CD14-positive monocyte (primary cell): ENCODE measurements at regions not wholly inside any gene's neighbourhood (a gene's known extent, or its start where the extent isn't known, plus 50 kb on each side); places are given as distances from the start of the nearest gene placed in this dataset.

ENCODE experiments used
- DNase-seq, 3 donors: peaks; one replicate each; pipeline ENCODE4 v3.0.0-alpha.2; 2011 to 2022
- H2AFZ ChIP-seq: 2 replicates; pipeline ENCODE4 v1.6.0; 2012; ENCODE audit warnings: mild to moderate bottlenecking, low read depth, low read length, inconsistent platforms; ENCODE audit not compliant: insufficient read depth, poor library complexity, severe bottlenecking
- H3K27ac ChIP-seq, 2 donors: 1 replicate in 1 of 2; 2 replicates in 1 of 2; pipeline ENCODE4 v1.5.1; 2012 to 2013; ENCODE audit warnings: low read length in 2 of 2, control low read depth in 1 of 2, inconsistent platforms in 1 of 2, low read depth in 1 of 2, mild to moderate bottlenecking in 1 of 2
- H3K27me3 ChIP-seq, 2 donors: one replicate each; pipeline versions ENCODE4 v1.6.0 to v1.6.1; 2011 to 2013; ENCODE audit warnings: low read length in 2 of 2; ENCODE audit not compliant: control insufficient read depth in 2 of 2, insufficient read depth in 2 of 2
- H3K36me3 ChIP-seq, 2 donors: replicated peaks in 1 of 2; 1 replicate in 1 of 2; 2 replicates in 1 of 2; pipeline versions ENCODE4 v1.5.1 to v1.6.1; 2012 to 2013; ENCODE audit warnings: low read length in 2 of 2, control low read depth in 1 of 2, inconsistent platforms in 1 of 2, mild to moderate bottlenecking in 1 of 2; ENCODE audit not compliant: insufficient read depth in 2 of 2, control insufficient read depth in 1 of 2
- H3K4me1 ChIP-seq, 2 donors: 1 replicate in 1 of 2; 2 replicates in 1 of 2; pipeline versions ENCODE4 v1.5.1 to v1.6.1; 2012 to 2013; ENCODE audit warnings: low read length in 2 of 2, control low read depth in 1 of 2, inconsistent platforms in 1 of 2, mild to moderate bottlenecking in 1 of 2, moderate library complexity in 1 of 2; ENCODE audit not compliant: insufficient read depth in 2 of 2, control insufficient read depth in 1 of 2
- H3K4me2 ChIP-seq: replicated peaks from 2 replicates; pipeline ENCODE3; 2012; ENCODE audit warnings: low read length, moderate library complexity, mild to moderate bottlenecking; ENCODE audit not compliant: poor library complexity, severe bottlenecking; ENCODE audit errors: extremely low read depth
- H3K4me3 ChIP-seq, 3 experiments: fragments of 200-600 bp in 1 of 3; sonication (generic) in 1 of 3; replicated peaks in 1 of 3; 1 replicate in 2 of 3; 2 replicates in 1 of 3; pipeline ENCODE4 v1.5.1; 2011 to 2013; ENCODE audit warnings: low read length in 3 of 3, mild to moderate bottlenecking in 3 of 3, control low read depth in 2 of 3, low read depth in 2 of 3, inconsistent platforms in 1 of 3, moderate library complexity in 1 of 3
- H3K79me2 ChIP-seq: 2 replicates; pipeline ENCODE4 v1.6.0; 2012; ENCODE audit warnings: mild to moderate bottlenecking, control low read depth, inconsistent platforms, low read length, moderate library complexity; ENCODE audit not compliant: insufficient read depth
- H3K9ac ChIP-seq: 2 replicates; pipeline ENCODE4 v1.6.0; 2017; ENCODE audit warnings: low read length, mild to moderate bottlenecking; ENCODE audit not compliant: insufficient read depth, poor library complexity, severe bottlenecking
- H3K9me3 ChIP-seq, 2 donors: replicated peaks in 1 of 2; 1 replicate in 1 of 2; 2 replicates in 1 of 2; pipeline versions ENCODE4 v1.5.1 to v1.6.1; 2012 to 2013; ENCODE audit warnings: low read length in 2 of 2, control low read depth in 1 of 2; ENCODE audit not compliant: control insufficient read depth in 1 of 2, insufficient read depth in 1 of 2
- H4K20me1 ChIP-seq: 2 replicates; pipeline ENCODE4 v1.6.0; 2012; ENCODE audit warnings: mild to moderate bottlenecking, low read length, control low read depth, moderate library complexity; ENCODE audit not compliant: insufficient read depth
- H3K27ac Mint-ChIP-seq, 7 donors: one replicate each; pipeline ENCODE4 v1.8.0; 2020; ENCODE audit warnings: mild to moderate bottlenecking in 7 of 7, mixed read lengths in 7 of 7, moderate library complexity in 6 of 7, inconsistent platforms in 2 of 7
- H3K27me3 Mint-ChIP-seq, 3 donors: one replicate each; pipeline ENCODE4 v1.8.0; 2021 to 2022; ENCODE audit warnings: low read depth in 3 of 3, mild to moderate bottlenecking in 3 of 3, mixed read lengths in 3 of 3, moderate library complexity in 3 of 3, inconsistent platforms in 1 of 3
- H3K36me3 Mint-ChIP-seq, 2 donors: one replicate each; pipeline ENCODE4 v1.8.0; 2020; ENCODE audit warnings: mixed read lengths in 2 of 2, inconsistent platforms in 1 of 2, mild to moderate bottlenecking in 1 of 2
- H3K4me1 Mint-ChIP-seq: one replicate; pipeline ENCODE4 v1.8.0; 2020; ENCODE audit warnings: mild to moderate bottlenecking, mixed read lengths
- H3K4me3 Mint-ChIP-seq, 2 donors: one replicate each; pipeline ENCODE4 v1.8.0; 2020; ENCODE audit warnings: mild to moderate bottlenecking in 2 of 2, mixed read lengths in 2 of 2, moderate library complexity in 1 of 2
- H3K9me3 Mint-ChIP-seq, 7 donors: one replicate each; pipeline ENCODE4 v1.8.0; 2020 to 2022; ENCODE audit warnings: mixed read lengths in 7 of 7, mild to moderate bottlenecking in 6 of 7, moderate library complexity in 6 of 7, inconsistent platforms in 2 of 7
- WGBS: methylation state at CpG from one replicate; pipeline ENCODE4 v1.1.5; 2013; ENCODE audit warnings: missing lambda C conversion rate; ENCODE audit not compliant: insufficient coverage; 5-methylcytosine and 5-hydroxymethylcytosine counted together
- intact Hi-C, 2 donors: fragments of 100-400 bp; cut with micrococcal nuclease; formaldehyde crosslinking; loops; one replicate each; pipeline versions ENCODE4 v1.15.0 to v1.15.1; 2023
- TF ChIP-seq, protein P1 (sequence below): fragments of 200-600 bp; IDR thresholded peaks from one replicate; pipeline ENCODE4 v1.8.0; 2022; ENCODE audit warnings: antibody characterized with exemption, mild to moderate bottlenecking

GRCh38 chr4:59695355-59696053, 1504.6 kb upstream of the ADGRL3 start:
- Histone ChIP-seq H4K20me1 (no peaks in the 10 kb centered on the region), H2AFZ (no peak overlapping the region), H3K4me1 (no peaks in the 10 kb centered on the region), H3K4me3 (no peak overlapping the region), H3K4me2 (no peak overlapping the region), H3K36me3 (no peaks in the 10 kb centered on the region), H3K27ac (no peak overlapping the region), H3K27me3 (no peaks in the 10 kb centered on the region), H3K79me2 (no peaks in the 10 kb centered on the region), H3K9ac (no peak overlapping the region), H3K9me3 (no peaks in the 10 kb centered on the region)
- Mint-ChIP-seq H3K27me3 (no peaks in the 10 kb centered on the region), H3K9me3 (peaks cover 0 to 2% (median 0%) of the 10 kb centered on the region in 7 donors), H3K4me3 (no peak overlapping the region), H3K27ac (no peak overlapping the region), H3K4me1 (no peaks in the 10 kb centered on the region), H3K36me3 (no peaks in the 10 kb centered on the region)
- no CpG with 5 or more reads among the region's 5 CpGs for WGBS
- no peak for DNase-seq
- intact Hi-C loops = no loop called here
- TF ChIP-seq, protein P1, sequence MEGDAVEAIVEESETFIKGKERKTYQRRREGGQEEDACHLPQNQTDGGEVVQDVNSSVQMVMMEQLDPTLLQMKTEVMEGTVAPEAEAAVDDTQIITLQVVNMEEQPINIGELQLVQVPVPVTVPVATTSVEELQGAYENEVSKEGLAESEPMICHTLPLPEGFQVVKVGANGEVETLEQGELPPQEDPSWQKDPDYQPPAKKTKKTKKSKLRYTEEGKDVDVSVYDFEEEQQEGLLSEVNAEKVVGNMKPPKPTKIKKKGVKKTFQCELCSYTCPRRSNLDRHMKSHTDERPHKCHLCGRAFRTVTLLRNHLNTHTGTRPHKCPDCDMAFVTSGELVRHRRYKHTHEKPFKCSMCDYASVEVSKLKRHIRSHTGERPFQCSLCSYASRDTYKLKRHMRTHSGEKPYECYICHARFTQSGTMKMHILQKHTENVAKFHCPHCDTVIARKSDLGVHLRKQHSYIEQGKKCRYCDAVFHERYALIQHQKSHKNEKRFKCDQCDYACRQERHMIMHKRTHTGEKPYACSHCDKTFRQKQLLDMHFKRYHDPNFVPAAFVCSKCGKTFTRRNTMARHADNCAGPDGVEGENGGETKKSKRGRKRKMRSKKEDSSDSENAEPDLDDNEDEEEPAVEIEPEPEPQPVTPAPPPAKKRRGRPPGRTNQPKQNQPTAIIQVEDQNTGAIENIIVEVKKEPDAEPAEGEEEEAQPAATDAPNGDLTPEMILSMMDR = no peak

GRCh38 chr4:59698041-59698440, 1502.1 kb upstream of the ADGRL3 start:
- Mint-ChIP-seq H3K4me3 (no peak overlapping the region), H3K27ac (no peak overlapping the region)

More at GRCh38 chr4:59698041-59698440, 1502.1 kb upstream of the ADGRL3 start:
- no peaks in the 10 kb centered on the region for H3K27me3 Mint-ChIP-seq
- peaks cover 0 to 2% (median 0%) of the 10 kb centered on the region in 7 donors for H3K9me3 Mint-ChIP-seq
- H3K4me3 ChIP-seq = no peak overlapping the region
- no peak overlapping the region for H2AFZ ChIP-seq
- H3K79me2 ChIP-seq = no peaks in the 10 kb centered on the region
- no peaks in the 10 kb centered on the region for H3K36me3 ChIP-seq
- peak in 1 of 3 donors; percentile 3 for DNase-seq
- no peak overlapping the region for H3K9ac ChIP-seq
- no peaks in the 10 kb centered on the region for H4K20me1 ChIP-seq
- H3K4me1 ChIP-seq = no peaks in the 10 kb centered on the region
- no peaks in the 10 kb centered on the region for H3K9me3 ChIP-seq
- H3K27ac ChIP-seq = no peak overlapping the region
- no peak overlapping the region for H3K4me2 ChIP-seq
- intact Hi-C loops = no loop called here
- H3K36me3 Mint-ChIP-seq = no peaks in the 10 kb centered on the region
- H3K4me1 Mint-ChIP-seq = no peaks in the 10 kb centered on the region
- H3K27me3 ChIP-seq = no peaks in the 10 kb centered on the region
- TF ChIP-seq, protein P1 = no peak
- no CpG with 5 or more reads among the region's 2 CpGs for WGBS
